Tibial nerve (tissue), 4 donors: ENCODE measurements at regions not wholly inside any gene's neighbourhood (a gene's known extent, or its start where the extent isn't known, plus 50 kb on each side); places are given as distances from the start of the nearest gene placed in this dataset.

Experiments used
- CTCF ChIP-seq, 5 experiments: fragments of 200-600 bp in 3 of 5; fragments of 450-650 bp in 2 of 5; sonication (generic) in 3 of 5; IDR thresholded peaks; one replicate each; pipeline ENCODE4 v1.5.1; 2016 to 2019; ENCODE audit warnings: antibody characterized with exemption in 5 of 5, mild to moderate bottlenecking in 3 of 5, moderate library complexity in 2 of 5
- EP300 ChIP-seq, 2 donors: sonication (generic); formaldehyde crosslinking; IDR thresholded peaks; one replicate each; pipeline ENCODE4 v1.6.1; 2017; ENCODE audit warnings: antibody characterized with exemption in 2 of 2, mild to moderate bottlenecking in 1 of 2
- POLR2A ChIP-seq, 2 donors: fragments of 450-650 bp; IDR thresholded peaks; one replicate each; pipeline ENCODE4 v1.6.1; 2017; ENCODE audit warnings: antibody characterized with exemption in 2 of 2, mild to moderate bottlenecking in 2 of 2, moderate library complexity in 2 of 2

GRCh38 chr2:146193619-146194018 is 1651.2 kb upstream of the ACVR2A start:
- TF ChIP-seq CTCF (IDR thresholded peaks at IDR 0.05) (no peak), POLR2A (IDR thresholded peaks at IDR 0.05) (no peak), EP300 (IDR thresholded peaks at IDR 0.05) (no peak)
